ENCODE measurements at regions not wholly inside any gene's neighbourhood (a gene's known extent, or its start where the extent isn't known, plus 50 kb on each side); places are given as distances from the start of the nearest gene placed in this dataset.

DNA sequence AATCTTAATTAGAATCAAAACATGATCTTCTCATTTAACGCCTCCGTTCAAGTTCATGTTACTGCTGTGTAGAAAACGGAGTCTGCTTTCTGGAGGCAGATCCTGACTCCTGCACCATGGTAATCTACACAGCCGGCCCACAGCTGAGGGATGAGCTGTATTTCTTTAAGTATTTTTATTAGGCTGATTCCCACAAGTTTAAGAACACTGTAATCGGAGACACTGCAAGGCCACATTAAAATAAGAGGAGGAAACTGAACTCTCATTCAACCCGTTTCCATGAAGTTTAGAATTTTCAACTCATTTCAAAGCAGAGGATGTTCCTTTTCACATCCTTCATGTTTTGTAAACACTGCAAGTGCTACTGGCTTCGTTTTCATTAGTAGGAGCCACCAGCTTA lies 372.2 kb downstream of the NFIB start:
- in situ Hi-C loops (cut with HindIII; ENCODE audit: low pct_unique_long_range_greater_than_20kb, low sequenced_read_pairs): no loop called here

DNA sequence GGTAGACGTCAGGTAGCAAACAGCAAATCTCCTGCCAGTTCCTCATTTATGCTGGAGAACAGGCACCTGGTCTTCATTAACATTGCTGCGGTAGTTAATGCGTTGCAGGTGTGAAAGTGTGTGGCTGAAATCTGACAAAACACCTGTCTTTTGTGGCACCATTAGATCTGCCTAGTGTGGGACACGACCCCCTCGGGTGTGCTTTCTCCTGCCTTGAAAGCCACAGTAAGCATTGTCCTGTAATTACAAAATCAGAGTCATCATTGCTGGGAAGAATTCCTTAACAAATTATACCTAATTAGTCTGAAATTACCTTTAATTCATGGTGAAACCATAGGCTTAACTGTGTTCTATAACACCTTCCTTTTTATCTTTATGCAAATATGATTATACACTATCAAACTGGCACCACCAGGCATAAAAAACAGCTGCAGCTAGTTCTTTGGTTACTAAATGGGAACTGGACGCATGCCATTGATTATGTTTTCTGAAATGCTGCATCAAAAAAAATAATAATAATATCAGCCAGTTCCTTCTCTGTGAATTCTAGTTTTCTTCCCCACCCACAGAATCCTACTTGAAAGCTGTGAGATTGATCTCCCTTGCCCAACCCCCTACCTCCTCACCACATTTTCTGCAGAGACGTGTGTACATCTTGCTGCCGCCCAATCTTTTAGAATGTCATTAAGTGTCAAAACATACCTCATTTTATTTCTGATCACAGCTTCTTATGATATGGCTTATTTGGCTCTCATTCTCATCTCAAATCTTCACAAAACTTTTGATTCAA lies 374.0 kb downstream of the NFIB start:
- Histone ChIP-seq H3K27me3 (ENCODE audit: control insufficient read depth, insufficient read depth, low read length) (no peaks in the 10 kb centered on the region), H3K36me3 (ENCODE audit: control insufficient read depth, insufficient read depth, low read length) (no peaks in the 10 kb centered on the region), H3K4me3 (ENCODE audit: low read depth in 2 of 2, low read length in 2 of 2) (no peak overlapping the region), H3K27ac (ENCODE audit: low read length) (no peak overlapping the region), H3K9me3 (ENCODE audit: control insufficient read depth, insufficient read depth, low read depth, low read length) (no peaks in the 10 kb centered on the region), H3K4me1 (ENCODE audit: control insufficient read depth, insufficient read depth, low read length) (no peaks in the 10 kb centered on the region)
- ChIA-PET POLR2A (no interaction called here), CTCF (no interaction called here)
- TF ChIP-seq SIN3A (IDR thresholded peaks at IDR 0.05; ENCODE audit: borderline replicate concordance, insufficient read depth, low read depth, low read length) (no peak), TCF7L2 (IDR thresholded peaks at IDR 0.05; ENCODE audit: low read depth, low read length) (no peak), POLR2AphosphoS5 (IDR thresholded peaks at IDR 0.05; ENCODE audit: low read depth, low read length) (no peak)
- TF ChIP-seq, protein P1, sequence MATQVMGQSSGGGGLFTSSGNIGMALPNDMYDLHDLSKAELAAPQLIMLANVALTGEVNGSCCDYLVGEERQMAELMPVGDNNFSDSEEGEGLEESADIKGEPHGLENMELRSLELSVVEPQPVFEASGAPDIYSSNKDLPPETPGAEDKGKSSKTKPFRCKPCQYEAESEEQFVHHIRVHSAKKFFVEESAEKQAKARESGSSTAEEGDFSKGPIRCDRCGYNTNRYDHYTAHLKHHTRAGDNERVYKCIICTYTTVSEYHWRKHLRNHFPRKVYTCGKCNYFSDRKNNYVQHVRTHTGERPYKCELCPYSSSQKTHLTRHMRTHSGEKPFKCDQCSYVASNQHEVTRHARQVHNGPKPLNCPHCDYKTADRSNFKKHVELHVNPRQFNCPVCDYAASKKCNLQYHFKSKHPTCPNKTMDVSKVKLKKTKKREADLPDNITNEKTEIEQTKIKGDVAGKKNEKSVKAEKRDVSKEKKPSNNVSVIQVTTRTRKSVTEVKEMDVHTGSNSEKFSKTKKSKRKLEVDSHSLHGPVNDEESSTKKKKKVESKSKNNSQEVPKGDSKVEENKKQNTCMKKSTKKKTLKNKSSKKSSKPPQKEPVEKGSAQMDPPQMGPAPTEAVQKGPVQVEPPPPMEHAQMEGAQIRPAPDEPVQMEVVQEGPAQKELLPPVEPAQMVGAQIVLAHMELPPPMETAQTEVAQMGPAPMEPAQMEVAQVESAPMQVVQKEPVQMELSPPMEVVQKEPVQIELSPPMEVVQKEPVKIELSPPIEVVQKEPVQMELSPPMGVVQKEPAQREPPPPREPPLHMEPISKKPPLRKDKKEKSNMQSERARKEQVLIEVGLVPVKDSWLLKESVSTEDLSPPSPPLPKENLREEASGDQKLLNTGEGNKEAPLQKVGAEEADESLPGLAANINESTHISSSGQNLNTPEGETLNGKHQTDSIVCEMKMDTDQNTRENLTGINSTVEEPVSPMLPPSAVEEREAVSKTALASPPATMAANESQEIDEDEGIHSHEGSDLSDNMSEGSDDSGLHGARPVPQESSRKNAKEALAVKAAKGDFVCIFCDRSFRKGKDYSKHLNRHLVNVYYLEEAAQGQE (IDR thresholded peaks at IDR 0.05; ENCODE audit: insufficient read depth in 1 of 2, low read depth in 2 of 2, low read length in 1 of 2): no peak
- TF ChIP-seq, protein P2, sequence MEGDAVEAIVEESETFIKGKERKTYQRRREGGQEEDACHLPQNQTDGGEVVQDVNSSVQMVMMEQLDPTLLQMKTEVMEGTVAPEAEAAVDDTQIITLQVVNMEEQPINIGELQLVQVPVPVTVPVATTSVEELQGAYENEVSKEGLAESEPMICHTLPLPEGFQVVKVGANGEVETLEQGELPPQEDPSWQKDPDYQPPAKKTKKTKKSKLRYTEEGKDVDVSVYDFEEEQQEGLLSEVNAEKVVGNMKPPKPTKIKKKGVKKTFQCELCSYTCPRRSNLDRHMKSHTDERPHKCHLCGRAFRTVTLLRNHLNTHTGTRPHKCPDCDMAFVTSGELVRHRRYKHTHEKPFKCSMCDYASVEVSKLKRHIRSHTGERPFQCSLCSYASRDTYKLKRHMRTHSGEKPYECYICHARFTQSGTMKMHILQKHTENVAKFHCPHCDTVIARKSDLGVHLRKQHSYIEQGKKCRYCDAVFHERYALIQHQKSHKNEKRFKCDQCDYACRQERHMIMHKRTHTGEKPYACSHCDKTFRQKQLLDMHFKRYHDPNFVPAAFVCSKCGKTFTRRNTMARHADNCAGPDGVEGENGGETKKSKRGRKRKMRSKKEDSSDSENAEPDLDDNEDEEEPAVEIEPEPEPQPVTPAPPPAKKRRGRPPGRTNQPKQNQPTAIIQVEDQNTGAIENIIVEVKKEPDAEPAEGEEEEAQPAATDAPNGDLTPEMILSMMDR (IDR thresholded peaks at IDR 0.05): no peak
- DNase-seq (ENCODE audit: low read depth, low spot score): no peak
- in situ Hi-C loops (cut with HindIII; ENCODE audit: low pct_unique_long_range_greater_than_20kb, low sequenced_read_pairs) (no loop called here), intact Hi-C loops (cut with micrococcal nuclease; ENCODE audit: unreplicated experiment) (no loop called here)
- no peak for ATAC-seq
- no TSS peak for BruUV-seq (replicated peaks)

More for the DNA sequence above, 372.2 kb downstream of the NFIB start:
- ChIA-PET CTCF (no interaction called here), POLR2A (no interaction called here)
- no peak for DNase-seq (ENCODE audit: low read depth, low spot score)
- Histone ChIP-seq H3K36me3 (ENCODE audit: control insufficient read depth, insufficient read depth, low read length) (no peaks in the 10 kb centered on the region), H3K27ac (ENCODE audit: low read length) (no peak overlapping the region), H3K4me3 (ENCODE audit: low read depth in 2 of 2, low read length in 2 of 2) (no peak overlapping the region), H3K9me3 (ENCODE audit: control insufficient read depth, insufficient read depth, low read depth, low read length) (no peaks in the 10 kb centered on the region), H3K27me3 (ENCODE audit: control insufficient read depth, insufficient read depth, low read length) (no peaks in the 10 kb centered on the region), H3K4me1 (ENCODE audit: control insufficient read depth, insufficient read depth, low read length) (no peaks in the 10 kb centered on the region)
- TF ChIP-seq TCF7L2 (IDR thresholded peaks at IDR 0.05; ENCODE audit: low read depth, low read length) (no peak), SIN3A (IDR thresholded peaks at IDR 0.05; ENCODE audit: borderline replicate concordance, insufficient read depth, low read depth, low read length) (no peak), POLR2AphosphoS5 (IDR thresholded peaks at IDR 0.05; ENCODE audit: low read depth, low read length) (no peak)
- TF ChIP-seq, protein P1 (IDR thresholded peaks at IDR 0.05; ENCODE audit: insufficient read depth in 1 of 2, low read depth in 2 of 2, low read length in 1 of 2): no peak
- TF ChIP-seq, protein P2 (IDR thresholded peaks at IDR 0.05): no peak
- no peak for ATAC-seq
- BruUV-seq (replicated peaks): no TSS peak
- intact Hi-C loops (cut with micrococcal nuclease; ENCODE audit: unreplicated experiment): no loop called here
